Gastrocnemius medialis (tissue), 4 donors: ENCODE measurements at regions not wholly inside any gene's neighbourhood (a gene's known extent, or its start where the extent isn't known, plus 50 kb on each side); places are given as distances from the start of the nearest gene placed in this dataset.

ENCODE experiments used
- CTCF ChIP-seq, 5 experiments: fragments of 450-650 bp in 3 of 5; fragments of 200-600 bp in 2 of 5; sonication (generic) in 2 of 5; IDR thresholded peaks in 4 of 5; conservative IDR thresholded peaks in 1 of 5; 1 replicate in 4 of 5; 2 replicates in 1 of 5; pipeline ENCODE4 v1.5.1; 2016 to 2019; ENCODE audit warnings: antibody characterized with exemption in 5 of 5, mild to moderate bottlenecking in 3 of 5, moderate library complexity in 3 of 5
- POLR2A ChIP-seq, 2 donors: fragments of 450-650 bp; IDR thresholded peaks; one replicate each; pipeline ENCODE4 v1.6.1; 2017; ENCODE audit warnings: antibody characterized with exemption in 2 of 2, mild to moderate bottlenecking in 2 of 2, moderate library complexity in 2 of 2

- TF ChIP-seq CTCF (IDR thresholded peaks at IDR 0.05 in 4 of 5, conservative IDR thresholded peaks at IDR 0.05 in 1 of 5) = no peak
- no peak for TF ChIP-seq POLR2A (IDR thresholded peaks at IDR 0.05)
These were observed 592.5 kb downstream of the INSC start for GRCh38 chr11:15707194-15707593.
